ENCODE measurements at regions not wholly inside any gene's neighbourhood (a gene's known extent, or its start where the extent isn't known, plus 50 kb on each side); places are given as distances from the start of the nearest gene placed in this dataset.

GRCh38 chr18:31227497-31228229 is 65.0 kb upstream of the DSC1 start:
- ATAC-seq (ENCODE audit: low FRiP score) (no peak), DNase-seq (ENCODE audit: low spot score) (no peak)
- TF ChIP-seq CTCF (IDR thresholded peaks at IDR 0.05): no peak

- no peak for TF ChIP-seq CTCF (IDR thresholded peaks at IDR 0.05)
- ATAC-seq (ENCODE audit: low FRiP score) (no peak), DNase-seq (ENCODE audit: low spot score) (no peak)
Observed at GRCh38 chr18:31229829-31230228, 67.2 kb upstream of the DSC1 start.

- ATAC-seq (ENCODE audit: low FRiP score) (no peak), DNase-seq (ENCODE audit: low spot score) (no peak)
- no peak for TF ChIP-seq CTCF (IDR thresholded peaks at IDR 0.05)
Observed at GRCh38 chr18:31230495-31230894, 67.8 kb upstream of the DSC1 start.

- no peak for ATAC-seq (ENCODE audit: low FRiP score)
- TF ChIP-seq CTCF (IDR thresholded peaks at IDR 0.05): no peak
- no peak for DNase-seq (ENCODE audit: low spot score)
Observed at GRCh38 chr18:31232013-31232412, 69.4 kb upstream of the DSC1 start.

- DNase-seq (ENCODE audit: low spot score): no peak
- no peak for TF ChIP-seq CTCF (IDR thresholded peaks at IDR 0.05)
- ATAC-seq (ENCODE audit: low FRiP score): no peak
Observed at GRCh38 chr18:31232775-31233424, 70.2 kb upstream of the DSC1 start.

- TF ChIP-seq CTCF (IDR thresholded peaks at IDR 0.05): no peak
- DNase-seq (ENCODE audit: low spot score): no peak
- ATAC-seq (ENCODE audit: low FRiP score): no peak
Observed at GRCh38 chr18:31233621-31234275, 71.1 kb upstream of the DSC1 start.

Measured in omental fat pad (tissue), 3 donors.